ENCODE measurements at regions not wholly inside any gene's neighbourhood (a gene's known extent, or its start where the extent isn't known, plus 50 kb on each side); places are given as distances from the start of the nearest gene placed in this dataset.

DNA sequence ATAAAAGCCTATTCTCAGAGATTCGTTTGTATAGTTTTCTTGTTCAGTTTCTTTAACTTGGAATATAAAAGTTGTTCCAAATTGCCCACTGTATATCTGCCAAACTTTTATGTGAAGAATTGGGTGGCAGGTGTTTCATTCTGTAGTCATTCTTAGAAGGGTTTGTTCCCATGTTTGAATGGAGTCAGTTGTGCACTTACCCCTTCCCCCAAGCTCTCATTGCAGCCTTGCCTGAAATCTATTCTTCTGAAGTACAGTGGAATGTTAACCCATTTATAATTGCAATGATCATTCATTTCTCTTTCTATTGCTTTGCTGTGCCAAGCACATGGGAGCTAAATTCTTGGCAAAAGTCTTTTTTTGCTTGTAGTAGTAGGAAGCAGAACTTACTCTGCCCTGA is 375.3 kb upstream of the C1orf87 start:
- Histone ChIP-seq H3K4me1 (ENCODE audit: low read depth) (no peaks in the 10 kb centered on the region), H3K27me3 (no peaks in the 10 kb centered on the region), H3K36me3 (no peaks in the 10 kb centered on the region), H3K9me3 (ENCODE audit: low read depth) (no peaks in the 10 kb centered on the region), H3K27ac (no peak overlapping the region), H3K4me3 (no peak overlapping the region)
- TF ChIP-seq CTCF (IDR thresholded peaks at IDR 0.05; ENCODE audit: low read depth, low read length): no peak
- no peak for DNase-seq (ENCODE audit: low read depth in 1 of 2, low spot score in 1 of 2)

DNA sequence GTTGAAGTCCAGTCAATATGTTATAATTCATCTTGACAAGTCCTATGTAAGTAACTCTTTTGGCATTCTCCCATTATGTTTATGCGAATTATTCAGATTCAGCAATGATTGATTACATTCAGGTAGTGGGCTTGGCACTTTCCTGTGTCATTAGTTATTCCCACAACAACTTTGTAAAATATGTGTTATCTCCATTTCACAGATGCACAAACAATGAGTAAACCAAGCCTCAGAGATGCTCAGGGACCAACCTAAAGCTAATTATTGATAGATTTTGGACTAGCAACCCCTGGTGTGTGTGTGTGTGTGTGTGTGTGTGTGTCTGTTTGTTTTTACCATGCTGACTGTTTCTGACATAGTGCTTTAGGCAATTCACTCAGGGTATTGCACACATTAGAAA is 371.1 kb upstream of the C1orf87 start:
- DNase-seq (ENCODE audit: low read depth in 1 of 2, low spot score in 1 of 2): no peak
- H3K27ac ChIP-seq: no peak overlapping the region

GRCh38 chr1:60436186-60436585 is 362.6 kb upstream of the C1orf87 start:
- no peaks in the 10 kb centered on the region for H3K36me3 ChIP-seq
- H3K27ac ChIP-seq: no peak overlapping the region
- DNase-seq (ENCODE audit: low read depth in 1 of 2, low spot score in 1 of 2): no peak
- no peaks in the 10 kb centered on the region for H3K27me3 ChIP-seq
- H3K4me3 ChIP-seq: no peak overlapping the region
- TF ChIP-seq CTCF (IDR thresholded peaks at IDR 0.05; ENCODE audit: low read depth, low read length): no peak
- H3K9me3 ChIP-seq (ENCODE audit: low read depth): no peaks in the 10 kb centered on the region
- H3K4me1 ChIP-seq (ENCODE audit: low read depth): no peaks in the 10 kb centered on the region

More for the DNA sequence above, 371.1 kb upstream of the C1orf87 start:
- H3K9me3 ChIP-seq (ENCODE audit: low read depth): no peaks in the 10 kb centered on the region
- no peaks in the 10 kb centered on the region for H3K4me1 ChIP-seq (ENCODE audit: low read depth)
- H3K36me3 ChIP-seq: no peaks in the 10 kb centered on the region
- no peak overlapping the region for H3K4me3 ChIP-seq
- H3K27me3 ChIP-seq: no peaks in the 10 kb centered on the region
- no peak for TF ChIP-seq CTCF (IDR thresholded peaks at IDR 0.05; ENCODE audit: low read depth, low read length)

GRCh38 chr1:60431593-60431992 is 358.0 kb upstream of the C1orf87 start:
- H3K27me3 ChIP-seq: no peaks in the 10 kb centered on the region
- H3K4me1 ChIP-seq (ENCODE audit: low read depth): no peaks in the 10 kb centered on the region
- H3K9me3 ChIP-seq (ENCODE audit: low read depth): no peaks in the 10 kb centered on the region
- no peak overlapping the region for H3K4me3 ChIP-seq
- H3K27ac ChIP-seq: no peak overlapping the region
- H3K36me3 ChIP-seq: no peaks in the 10 kb centered on the region
- DNase-seq (ENCODE audit: low read depth in 1 of 2, low spot score in 1 of 2): peak in 1 of 2 donors; percentile 38
- TF ChIP-seq CTCF (IDR thresholded peaks at IDR 0.05; ENCODE audit: low read depth, low read length): no peak

DNA sequence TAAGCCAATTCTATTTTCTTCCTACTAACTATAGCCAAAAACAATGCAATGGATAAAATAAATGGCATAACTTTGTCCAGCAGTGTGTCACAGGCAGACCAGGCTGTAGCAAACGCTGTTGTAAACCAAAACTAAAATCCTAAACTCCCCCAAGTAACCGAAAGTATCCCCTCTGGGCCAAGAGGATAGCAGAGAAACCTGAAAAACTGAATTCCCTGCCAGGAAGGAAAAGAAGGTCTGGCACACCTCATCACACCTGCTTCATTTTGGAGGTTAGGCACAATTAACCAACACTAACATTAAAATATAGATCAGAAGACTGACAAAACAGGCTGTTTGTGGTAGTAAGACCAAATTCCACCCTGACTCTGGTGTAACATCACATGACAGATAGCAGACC is 356.8 kb upstream of the C1orf87 start:
- Histone ChIP-seq H3K4me3 (no peak overlapping the region), H3K9me3 (ENCODE audit: low read depth) (no peaks in the 10 kb centered on the region), H3K27me3 (no peaks in the 10 kb centered on the region), H3K36me3 (no peaks in the 10 kb centered on the region), H3K4me1 (ENCODE audit: low read depth) (no peaks in the 10 kb centered on the region), H3K27ac (no peak overlapping the region)
- DNase-seq (ENCODE audit: low read depth in 1 of 2, low spot score in 1 of 2): no peak
- no peak for TF ChIP-seq CTCF (IDR thresholded peaks at IDR 0.05; ENCODE audit: low read depth, low read length)

DNA sequence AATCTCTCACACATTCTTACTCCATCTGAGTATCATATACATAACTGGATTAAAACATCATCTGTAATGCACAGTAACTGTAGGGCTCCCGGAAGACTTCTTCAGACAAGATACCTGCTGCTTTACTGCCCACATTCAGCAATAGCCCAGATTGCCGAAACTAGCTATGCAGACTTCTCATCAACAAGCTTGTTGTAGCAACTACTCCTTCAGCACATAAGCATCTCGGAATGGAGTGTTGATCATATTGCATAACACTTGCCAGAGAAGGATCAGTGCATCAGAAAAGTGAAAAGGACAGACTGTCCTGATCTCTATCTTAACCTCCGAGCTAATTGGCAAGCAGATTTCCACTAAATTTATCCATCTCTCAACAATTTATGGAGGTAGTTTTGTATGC is 354.6 kb upstream of the C1orf87 start:
- Histone ChIP-seq H3K4me1 (ENCODE audit: low read depth) (no peaks in the 10 kb centered on the region), H3K27ac (no peak overlapping the region), H3K36me3 (no peaks in the 10 kb centered on the region), H3K9me3 (ENCODE audit: low read depth) (no peaks in the 10 kb centered on the region), H3K27me3 (no peaks in the 10 kb centered on the region), H3K4me3 (no peak overlapping the region)
- DNase-seq (ENCODE audit: low read depth in 1 of 2, low spot score in 1 of 2): peak in 1 of 2 donors; percentile 20
- TF ChIP-seq CTCF (IDR thresholded peaks at IDR 0.05; ENCODE audit: low read depth, low read length): no peak
